ENCODE measurements at regions not wholly inside any gene's neighbourhood (a gene's known extent, or its start where the extent isn't known, plus 50 kb on each side); places are given as distances from the start of the nearest gene placed in this dataset.

DNA sequence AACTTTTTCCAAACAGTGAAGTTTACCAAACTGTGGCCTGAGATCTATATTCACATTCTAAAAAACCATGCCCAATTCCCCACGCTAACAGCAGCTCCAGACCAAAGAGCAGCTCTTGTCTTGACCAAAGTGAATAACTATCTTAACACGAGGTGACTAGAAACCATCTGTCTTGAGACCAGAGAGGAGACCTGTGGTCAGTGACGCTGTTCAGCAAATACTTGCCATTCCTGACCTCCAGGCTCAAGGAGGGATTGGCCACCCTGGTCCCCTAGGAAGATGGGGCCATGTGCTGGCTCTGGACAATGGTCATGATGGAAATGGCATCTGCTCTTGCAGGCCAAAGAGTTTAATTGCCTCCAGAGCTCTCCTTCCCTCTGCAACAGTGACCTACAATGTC is 104.4 kb upstream of the CD93 start:
- WGBS: 90% methylated on average over 3 of the region's 3 CpGs
- Histone ChIP-seq H3K4me1 (ENCODE audit: insufficient read depth, low read length) (no peaks in the 10 kb centered on the region), H3K27ac (ENCODE audit: low read depth, low read length) (no peak overlapping the region)

DNA sequence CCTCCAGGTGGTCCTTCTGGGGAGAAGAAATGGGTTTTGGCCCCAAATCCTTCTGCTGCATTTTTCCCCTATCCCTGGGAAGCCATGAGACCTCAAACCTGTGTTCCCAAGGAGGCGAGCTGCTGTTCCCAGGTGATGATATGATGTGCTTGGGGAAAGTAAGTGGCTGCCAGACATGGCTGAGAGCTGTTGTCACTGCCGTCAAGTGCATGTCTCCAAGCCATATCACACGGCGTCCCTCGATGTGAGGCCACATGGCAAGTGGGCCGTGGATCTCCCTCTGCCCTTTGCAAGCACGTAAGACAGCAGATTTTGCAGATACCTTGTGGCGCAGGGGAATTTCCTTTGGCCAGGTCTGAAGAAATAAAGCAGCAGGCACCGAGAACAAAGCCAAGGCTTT is 103.7 kb upstream of the CD93 start:
- H3K27me3 ChIP-seq (ENCODE audit: insufficient read depth, low read length): no peaks in the 10 kb centered on the region
- H3K4me1 ChIP-seq (ENCODE audit: insufficient read depth, low read length): no peaks in the 10 kb centered on the region
- peaks cover 3% of the 10 kb centered on the region; the same call in 1 of the 2 replicates for H3K9me3 ChIP-seq (ENCODE audit: insufficient read depth, low read depth, low read length)
- no peak overlapping the region for H3K27ac ChIP-seq (ENCODE audit: low read depth, low read length)
- WGBS: 95% methylated on average over 9 of the region's 9 CpGs
- H3K36me3 ChIP-seq (ENCODE audit: insufficient read depth, low read length): no peaks in the 10 kb centered on the region
- no peak overlapping the region for H3K9ac ChIP-seq (ENCODE audit: low read depth, low read length)
- no peak overlapping the region for H3K4me3 ChIP-seq (ENCODE audit: low read length)

More for the DNA sequence above, 104.4 kb upstream of the CD93 start:
- peaks cover 3% of the 10 kb centered on the region; the same call in 1 of the 2 replicates for H3K9me3 ChIP-seq (ENCODE audit: insufficient read depth, low read depth, low read length)
- H3K36me3 ChIP-seq (ENCODE audit: insufficient read depth, low read length): no peaks in the 10 kb centered on the region
- H3K9ac ChIP-seq (ENCODE audit: low read depth, low read length): no peak overlapping the region
- no peaks in the 10 kb centered on the region for H3K27me3 ChIP-seq (ENCODE audit: insufficient read depth, low read length)
- no peak overlapping the region for H3K4me3 ChIP-seq (ENCODE audit: low read length)

GRCh38 chr20:23189341-23189740 is 103.2 kb upstream of the CD93 start:
- H3K4me1 ChIP-seq (ENCODE audit: insufficient read depth, low read length): no peaks in the 10 kb centered on the region
- no peaks in the 10 kb centered on the region for H3K27me3 ChIP-seq (ENCODE audit: insufficient read depth, low read length)
- no peak overlapping the region for H3K27ac ChIP-seq (ENCODE audit: low read depth, low read length)
- no peaks in the 10 kb centered on the region for H3K36me3 ChIP-seq (ENCODE audit: insufficient read depth, low read length)
- H3K9ac ChIP-seq (ENCODE audit: low read depth, low read length): no peak overlapping the region
- peaks cover 3% of the 10 kb centered on the region; the same call in 1 of the 2 replicates for H3K9me3 ChIP-seq (ENCODE audit: insufficient read depth, low read depth, low read length)
- WGBS: 90% methylated on average over 11 of the region's 11 CpGs
- no peak overlapping the region for H3K4me3 ChIP-seq (ENCODE audit: low read length)

DNA sequence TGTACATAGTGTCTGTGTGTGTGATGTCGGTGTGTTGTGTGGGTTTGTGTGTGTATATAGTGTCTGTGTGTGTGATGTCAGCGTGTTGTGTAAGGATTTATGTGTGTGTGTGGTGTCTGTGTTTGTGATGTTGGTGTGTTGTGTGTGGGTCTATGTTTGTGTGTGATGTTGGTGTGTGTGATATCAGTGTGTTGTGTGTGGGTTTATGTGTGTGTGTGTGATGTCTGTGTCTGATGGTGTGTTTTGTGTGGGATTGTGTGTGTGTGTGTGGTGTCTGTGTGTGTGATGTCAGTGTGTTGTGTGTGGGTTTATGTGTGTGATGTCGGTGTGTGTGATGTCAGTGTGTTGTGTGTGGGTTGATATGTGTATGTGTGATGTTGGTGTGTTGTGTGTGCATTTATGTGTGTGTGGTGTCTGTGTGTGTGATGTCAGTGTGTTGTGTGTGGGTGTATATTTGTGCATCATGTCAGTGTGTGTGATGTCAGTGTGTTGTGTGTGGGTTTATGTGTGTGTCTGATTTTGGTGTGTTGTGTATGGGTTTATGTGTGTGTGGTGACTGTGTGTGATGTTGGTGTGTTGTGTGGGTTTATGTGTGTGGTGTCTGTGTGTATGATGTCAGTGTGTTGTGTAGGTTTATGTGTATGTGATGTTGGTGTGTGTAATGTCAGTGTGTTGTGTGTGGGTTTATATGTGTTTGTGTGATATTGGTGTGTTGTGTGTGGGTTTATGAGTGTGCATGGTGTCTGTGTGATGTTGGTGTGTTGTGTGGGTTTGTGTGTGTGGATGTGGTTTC is 102.4 kb upstream of the CD93 start:
- Histone ChIP-seq H3K4me3 (ENCODE audit: low read length) (no peak overlapping the region), H3K4me1 (ENCODE audit: insufficient read depth, low read length) (no peaks in the 10 kb centered on the region), H3K27ac (ENCODE audit: low read depth, low read length) (no peak overlapping the region), H3K9ac (ENCODE audit: low read depth, low read length) (no peak overlapping the region), H3K36me3 (ENCODE audit: insufficient read depth, low read length) (no peaks in the 10 kb centered on the region), H3K27me3 (ENCODE audit: insufficient read depth, low read length) (no peaks in the 10 kb centered on the region), H3K9me3 (ENCODE audit: insufficient read depth, low read depth, low read length) (peaks cover 3% of the 10 kb centered on the region; the same call in 1 of the 2 replicates)
- WGBS: 97% methylated on average over 3 of the region's 3 CpGs

DNA sequence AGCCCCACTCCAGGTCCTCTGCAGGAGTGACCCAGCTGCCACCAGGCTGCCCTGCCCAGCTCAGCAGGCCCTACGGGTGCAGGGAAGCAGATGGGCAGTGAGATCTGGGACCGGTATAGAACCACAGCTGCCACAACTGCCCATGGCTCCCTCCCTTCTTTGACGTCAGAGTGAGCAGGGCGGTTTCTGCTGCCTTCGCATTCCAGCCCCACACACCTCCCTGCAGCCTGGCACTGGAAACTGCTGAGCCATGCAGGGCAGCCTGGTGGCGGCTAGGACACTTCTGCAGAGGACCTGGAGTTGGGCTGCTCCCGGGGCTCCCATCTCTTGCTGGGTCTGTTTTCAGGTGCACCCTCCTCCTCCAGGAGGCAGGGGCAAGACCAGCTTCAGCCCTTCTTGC is 101.6 kb upstream of the CD93 start:
- no peak overlapping the region for H3K4me3 ChIP-seq (ENCODE audit: low read length)
- no peak overlapping the region for H3K9ac ChIP-seq (ENCODE audit: low read depth, low read length)
- H3K27me3 ChIP-seq (ENCODE audit: insufficient read depth, low read length): no peaks in the 10 kb centered on the region
- H3K36me3 ChIP-seq (ENCODE audit: insufficient read depth, low read length): no peaks in the 10 kb centered on the region
- peaks cover 3% of the 10 kb centered on the region; the same call in 1 of the 2 replicates for H3K9me3 ChIP-seq (ENCODE audit: insufficient read depth, low read depth, low read length)
- WGBS: 94% methylated on average over 7 of the region's 7 CpGs
- H3K4me1 ChIP-seq (ENCODE audit: insufficient read depth, low read length): no peaks in the 10 kb centered on the region
- H3K27ac ChIP-seq (ENCODE audit: low read depth, low read length): no peak overlapping the region

DNA sequence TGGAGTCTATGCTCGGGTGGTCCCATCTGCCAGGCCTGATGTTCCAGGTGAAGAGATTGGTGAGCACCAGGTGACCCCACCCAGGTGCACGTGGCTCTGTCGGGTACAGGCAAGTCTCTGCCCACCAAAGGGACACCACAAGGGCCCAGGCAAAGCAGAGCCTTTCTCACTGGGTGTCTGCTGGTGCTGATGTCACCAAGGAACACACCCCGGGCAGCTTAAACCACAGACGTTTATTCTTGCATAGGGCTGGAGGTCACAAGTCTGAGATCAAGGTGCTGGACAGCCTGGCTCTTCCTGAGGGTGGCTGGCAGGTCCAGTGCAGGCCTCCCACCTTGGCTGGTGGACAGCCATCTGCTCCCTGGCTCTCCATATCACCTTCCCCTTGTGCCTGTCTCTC is 100.7 kb upstream of the CD93 start:
- no peak overlapping the region for H3K9ac ChIP-seq (ENCODE audit: low read depth, low read length)
- no peak overlapping the region for H3K4me3 ChIP-seq (ENCODE audit: low read length)
- H3K4me1 ChIP-seq (ENCODE audit: insufficient read depth, low read length): no peaks in the 10 kb centered on the region
- H3K27me3 ChIP-seq (ENCODE audit: insufficient read depth, low read length): no peaks in the 10 kb centered on the region
- 96% methylated on average over 5 of the region's 5 CpGs for WGBS
- no peak overlapping the region for H3K27ac ChIP-seq (ENCODE audit: low read depth, low read length)
- peaks cover 3% of the 10 kb centered on the region; the same call in 1 of the 2 replicates for H3K9me3 ChIP-seq (ENCODE audit: insufficient read depth, low read depth, low read length)
- no peaks in the 10 kb centered on the region for H3K36me3 ChIP-seq (ENCODE audit: insufficient read depth, low read length)

DNA sequence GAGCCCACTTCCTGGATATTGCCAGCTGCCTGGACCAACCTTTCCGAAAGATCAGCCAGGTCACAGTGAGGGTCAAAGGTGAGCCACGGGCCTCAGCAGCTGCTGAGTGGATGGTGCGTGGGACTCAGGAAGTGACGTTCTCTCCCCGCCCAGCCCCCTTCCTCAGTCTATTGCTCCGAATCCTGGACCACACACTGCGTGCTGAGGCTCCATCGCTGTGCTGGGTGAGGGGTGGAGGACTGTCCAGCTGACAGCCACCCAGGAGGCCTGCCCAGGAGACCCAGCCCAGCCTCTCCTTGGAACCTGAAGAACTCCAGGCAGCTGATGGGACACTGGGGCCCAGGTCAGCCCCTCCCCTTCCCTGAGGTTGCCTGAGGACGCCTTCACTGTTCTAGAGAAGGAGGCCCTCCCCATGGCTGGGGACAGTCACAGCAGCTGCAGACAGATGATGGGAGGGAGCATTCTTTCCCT is 94.4 kb upstream of the CD93 start:
- Histone ChIP-seq H3K9ac (ENCODE audit: low read depth, low read length) (no peak overlapping the region), H3K4me3 (ENCODE audit: low read length) (no peak overlapping the region), H3K27me3 (ENCODE audit: insufficient read depth, low read length) (no peaks in the 10 kb centered on the region), H3K9me3 (ENCODE audit: insufficient read depth, low read depth, low read length) (0 out of 2 replicates have a peak, but pooled peaks cover 3% of the 10 kb centered on the region), H3K36me3 (ENCODE audit: insufficient read depth, low read length) (no peaks in the 10 kb centered on the region), H3K4me1 (ENCODE audit: insufficient read depth, low read length) (no peaks in the 10 kb centered on the region), H3K27ac (ENCODE audit: low read depth, low read length) (no peak overlapping the region)
- WGBS: 90% methylated on average over 9 of the region's 9 CpGs

DNA sequence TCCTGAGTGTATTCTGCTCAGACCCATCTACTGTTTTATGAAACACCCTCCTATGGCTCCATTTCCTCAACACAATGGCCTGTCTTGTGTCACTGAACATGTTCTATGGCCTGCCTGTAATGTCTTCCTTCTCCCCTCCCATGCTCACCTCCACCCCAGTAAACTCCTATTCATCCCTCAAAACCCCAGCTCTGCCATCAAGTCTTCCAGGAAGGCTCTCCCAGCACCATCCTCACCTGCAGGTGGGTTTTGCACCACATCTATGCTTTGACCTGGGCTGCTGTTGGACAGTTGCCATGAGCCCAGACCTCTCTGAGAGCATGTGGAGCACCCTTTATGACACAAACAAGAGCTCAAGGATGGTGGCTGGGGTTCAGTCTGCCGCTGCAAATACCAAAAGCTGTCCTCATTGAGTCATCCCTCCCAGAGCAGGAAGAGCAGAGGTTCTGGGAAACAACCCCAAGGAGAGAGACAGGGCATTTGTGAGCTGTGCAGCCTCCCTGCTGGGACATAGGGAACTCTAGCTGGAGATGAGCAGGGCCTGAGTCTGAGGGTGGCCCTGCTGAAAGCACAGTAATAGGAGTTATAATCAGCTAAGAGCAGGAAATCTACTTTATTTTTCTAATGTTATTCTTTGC is 93.8 kb upstream of the CD93 start:
- Histone ChIP-seq H3K9ac (ENCODE audit: low read depth, low read length) (no peak overlapping the region), H3K4me1 (ENCODE audit: insufficient read depth, low read length) (no peaks in the 10 kb centered on the region), H3K9me3 (ENCODE audit: insufficient read depth, low read depth, low read length) (0 out of 2 replicates have a peak, but pooled peaks cover 3% of the 10 kb centered on the region), H3K27ac (ENCODE audit: low read depth, low read length) (no peak overlapping the region), H3K36me3 (ENCODE audit: insufficient read depth, low read length) (no peaks in the 10 kb centered on the region), H3K27me3 (ENCODE audit: insufficient read depth, low read length) (no peaks in the 10 kb centered on the region), H3K4me3 (ENCODE audit: low read length) (no peak overlapping the region)
- WGBS: 81% methylated on average over 1 of the region's 1 CpG

DNA sequence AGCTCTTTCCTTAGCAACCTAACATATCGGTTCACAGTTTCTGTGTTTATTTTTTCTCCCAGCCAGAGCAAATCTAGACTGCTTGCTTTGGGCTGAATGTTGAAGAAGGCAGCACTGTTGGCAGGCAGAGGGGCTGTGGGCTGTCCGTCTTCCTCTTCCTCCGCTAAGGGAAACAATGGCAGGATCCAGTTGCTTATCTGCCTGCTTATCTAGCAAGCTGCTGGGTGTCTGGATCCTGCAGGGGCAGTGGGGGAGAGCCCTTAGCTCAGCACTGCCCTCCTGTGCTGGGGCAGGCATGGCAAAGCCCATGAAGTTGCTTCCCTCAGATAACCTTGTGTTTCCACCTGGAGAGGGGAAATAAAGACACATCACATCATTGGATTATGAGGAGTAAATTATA is 92.7 kb upstream of the CD93 start:
- H3K27ac ChIP-seq (ENCODE audit: low read depth, low read length): no peak overlapping the region
- H3K27me3 ChIP-seq (ENCODE audit: insufficient read depth, low read length): no peaks in the 10 kb centered on the region
- no peaks in the 10 kb centered on the region for H3K36me3 ChIP-seq (ENCODE audit: insufficient read depth, low read length)
- H3K9ac ChIP-seq (ENCODE audit: low read depth, low read length): no peak overlapping the region
- no peak overlapping the region for H3K4me3 ChIP-seq (ENCODE audit: low read length)
- no peaks in the 10 kb centered on the region for H3K4me1 ChIP-seq (ENCODE audit: insufficient read depth, low read length)
- 78% methylated on average over 3 of the region's 3 CpGs for WGBS
- H3K9me3 ChIP-seq (ENCODE audit: insufficient read depth, low read depth, low read length): 0 out of 2 replicates have a peak, but pooled peaks cover 8% of the 10 kb centered on the region

DNA sequence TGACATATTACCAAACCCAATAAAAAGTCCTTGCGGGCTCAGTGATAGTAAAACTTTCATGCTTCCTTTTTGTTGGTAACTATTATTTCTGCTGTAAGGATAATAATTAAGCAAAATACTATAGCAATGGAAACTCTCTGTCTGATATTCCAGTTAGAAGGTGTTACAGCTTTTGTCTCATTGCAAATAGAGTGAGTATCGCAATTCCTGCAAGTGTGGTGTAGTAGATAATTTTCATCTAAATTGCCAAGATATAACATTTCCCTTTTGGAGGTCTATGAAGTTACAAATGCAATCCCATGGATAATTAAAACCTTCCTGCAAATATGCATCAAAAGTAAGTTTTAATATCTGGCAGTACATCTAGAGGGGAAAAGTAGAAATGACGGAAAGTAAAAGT is 88.7 kb upstream of the CD93 start:
- H3K27me3 ChIP-seq (ENCODE audit: insufficient read depth, low read length): no peaks in the 10 kb centered on the region
- no peaks in the 10 kb centered on the region for H3K36me3 ChIP-seq (ENCODE audit: insufficient read depth, low read length)
- H3K27ac ChIP-seq (ENCODE audit: low read depth, low read length): no peak overlapping the region
- 93% methylated on average over 2 of the region's 3 CpGs for WGBS
- H3K9ac ChIP-seq (ENCODE audit: low read depth, low read length): no peak overlapping the region
- 0 out of 2 replicates have a peak, but pooled peaks cover 8% of the 10 kb centered on the region for H3K9me3 ChIP-seq (ENCODE audit: insufficient read depth, low read depth, low read length)
- no peak overlapping the region for H3K4me3 ChIP-seq (ENCODE audit: low read length)
- no peaks in the 10 kb centered on the region for H3K4me1 ChIP-seq (ENCODE audit: insufficient read depth, low read length)

GRCh38 chr20:23167431-23167830 is 81.3 kb upstream of the CD93 start:
- WGBS: 90% methylated on average over 3 of the region's 4 CpGs
- Histone ChIP-seq H3K4me3 (ENCODE audit: low read length) (no peak overlapping the region), H3K9me3 (ENCODE audit: insufficient read depth, low read depth, low read length) (no peaks in the 10 kb centered on the region)

More at GRCh38 chr20:23167431-23167830, 81.3 kb upstream of the CD93 start:
- no peak overlapping the region for H3K27ac ChIP-seq (ENCODE audit: low read depth, low read length)
- no peaks in the 10 kb centered on the region for H3K4me1 ChIP-seq (ENCODE audit: insufficient read depth, low read length)
- H3K36me3 ChIP-seq (ENCODE audit: insufficient read depth, low read length): no peaks in the 10 kb centered on the region
- H3K27me3 ChIP-seq (ENCODE audit: insufficient read depth, low read length): no peaks in the 10 kb centered on the region
- H3K9ac ChIP-seq (ENCODE audit: low read depth, low read length): no peak overlapping the region
